Neural progenitor cell (in vitro differentiated cells): ENCODE measurements at regions not wholly inside any gene's neighbourhood (a gene's known extent, or its start where the extent isn't known, plus 50 kb on each side); places are given as distances from the start of the nearest gene placed in this dataset.
"Not testable (repeated sequence)": the region's sequence is repeated elsewhere in the genome, so short reads cannot be mapped to it uniquely, and the experiment has no call there.

Experiments
- CTCF ChIP-seq: fragments of 200-600 bp; sonication (generic); IDR thresholded peaks from 2 replicates; pipeline ENCODE4 v1.5.1; 2017; ENCODE audit warnings: antibody characterized with exemption, mild to moderate bottlenecking
- EZH2 ChIP-seq: fragments of 200-600 bp; sonication (generic); IDR thresholded peaks from 2 replicates; pipeline ENCODE4 v1.6.1; 2017; ENCODE audit warnings: antibody characterized with exemption, mild to moderate bottlenecking, moderate library complexity

GRCh38 chr4:49560883-49561282 is 574.8 kb downstream of the CWH43 start:
- TF ChIP-seq CTCF, EZH2: not testable (repeated sequence)
